ENCODE measurements at regions not wholly inside any gene's neighbourhood (a gene's known extent, or its start where the extent isn't known, plus 50 kb on each side); places are given as distances from the start of the nearest gene placed in this dataset.
A peak's percentile ranks its signal among the peaks of the same experiment; 100 is the strongest.

DNA sequence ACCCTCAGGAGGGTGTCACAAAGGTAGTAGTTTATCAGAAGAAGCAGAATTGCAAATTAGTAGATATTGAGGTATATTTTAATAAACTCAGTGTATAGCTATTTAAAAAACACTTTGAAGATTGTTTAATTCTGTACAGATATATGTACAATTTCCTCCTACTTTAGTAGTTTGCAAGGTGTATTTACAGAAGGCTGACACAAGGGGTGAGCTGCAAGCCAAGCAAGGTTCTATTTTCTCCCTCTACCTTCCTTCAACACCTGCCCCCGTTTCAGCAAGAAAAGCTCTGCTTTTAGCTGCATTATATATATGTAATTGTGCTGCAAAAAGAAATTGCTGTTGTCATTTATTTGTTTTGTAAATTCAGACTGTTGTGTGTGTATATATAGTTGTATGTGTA is 674.2 kb upstream of the PKN2 start:
- no peak for DNase-seq

DNA sequence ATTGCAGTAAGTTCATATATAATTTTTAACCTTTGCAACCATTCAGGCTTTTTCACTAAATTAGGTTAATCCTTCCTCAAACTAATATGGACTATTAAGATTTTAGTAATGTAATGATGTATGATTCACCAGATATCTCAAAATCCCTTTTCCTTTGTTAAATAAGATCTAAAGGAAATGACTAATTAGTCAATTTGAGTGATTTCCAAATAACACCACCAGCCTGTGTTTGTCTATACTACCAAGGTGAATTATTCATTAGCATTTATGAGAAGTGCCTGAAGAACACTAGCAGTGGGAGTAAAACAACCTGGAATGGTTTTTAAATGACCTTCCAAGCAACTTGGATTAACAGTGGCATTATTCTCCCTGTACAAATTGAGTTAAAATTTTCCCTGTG is 670.6 kb upstream of the PKN2 start:
- no peak for DNase-seq

DNA sequence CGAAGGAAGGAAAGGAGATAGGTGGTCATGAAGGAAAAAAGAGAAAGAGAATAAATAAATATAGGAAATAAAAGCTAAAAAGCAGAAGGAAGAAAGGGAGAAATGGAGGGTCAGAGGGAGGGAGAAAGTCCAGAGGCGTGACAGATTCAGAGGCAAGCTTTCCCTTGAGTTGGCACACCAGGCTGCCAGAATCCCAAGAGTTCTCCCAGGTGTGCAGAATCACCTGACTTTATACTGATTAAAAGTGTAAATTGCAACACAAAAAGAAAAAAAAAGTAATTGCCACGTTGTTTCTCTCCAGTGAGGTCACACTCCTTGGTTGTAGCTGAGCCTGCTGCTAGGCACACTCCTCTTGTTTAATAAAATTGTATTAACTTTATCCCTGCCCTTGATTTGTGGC is 669.9 kb upstream of the PKN2 start:
- no peak for DNase-seq

DNA sequence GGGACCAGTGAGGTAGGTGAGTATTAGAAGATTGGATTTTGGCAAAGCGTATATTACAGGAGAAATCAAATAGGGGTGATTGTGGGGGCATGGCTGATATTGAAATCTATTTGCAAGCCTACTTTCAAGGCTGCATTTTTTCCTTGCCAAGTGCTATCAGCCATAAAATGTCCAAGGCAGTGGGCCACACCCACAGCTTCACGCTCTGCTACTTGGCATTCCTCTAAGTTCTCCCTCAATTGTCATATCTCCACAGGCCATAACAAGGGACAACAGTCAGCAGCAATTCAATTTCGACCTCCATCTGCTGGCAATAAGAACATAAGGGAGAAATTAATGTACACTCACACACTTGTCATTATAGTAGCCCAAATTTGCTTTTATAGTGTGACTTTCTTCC is 667.1 kb upstream of the PKN2 start:
- no peak for DNase-seq

DNA sequence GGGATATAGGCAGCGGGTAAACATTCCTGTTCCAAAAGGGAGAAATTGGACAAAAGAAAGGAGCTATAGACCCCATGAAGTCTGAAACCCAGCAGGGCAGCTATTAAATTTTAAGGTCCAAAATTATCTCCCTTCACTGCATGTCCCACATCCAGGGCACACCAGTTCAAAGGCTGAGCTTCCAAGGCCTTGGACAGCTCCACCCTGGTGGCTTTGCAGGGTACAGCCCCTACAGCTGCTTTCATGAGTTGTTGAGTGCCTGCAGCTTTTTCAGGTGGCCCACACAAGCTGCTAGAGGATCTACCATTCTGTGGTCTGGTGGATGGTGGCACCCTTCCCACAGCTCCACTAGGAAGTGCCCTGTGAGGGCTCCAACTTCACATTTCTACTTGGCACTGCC is 662.5 kb upstream of the PKN2 start:
- DNase-seq: no peak

DNA sequence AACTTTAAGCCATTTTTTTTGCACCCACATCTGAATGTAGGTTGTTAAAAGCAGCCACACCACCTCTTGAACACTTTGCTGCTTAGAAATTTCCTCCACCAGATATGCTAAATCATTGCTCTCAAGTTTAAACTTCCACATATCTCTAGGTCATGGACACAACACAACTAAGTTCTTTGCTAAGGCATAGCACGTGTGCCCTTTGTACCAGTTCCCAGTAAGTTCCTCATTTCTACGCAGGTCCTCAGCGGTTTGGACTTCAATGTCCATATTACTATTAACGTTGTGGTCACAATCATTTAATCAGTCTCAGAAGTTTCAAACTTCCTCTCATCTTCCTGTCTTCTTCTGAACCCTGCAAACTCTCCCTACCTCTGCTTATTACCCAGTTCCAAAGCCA is 661.6 kb upstream of the PKN2 start:
- DNase-seq: no peak

DNA sequence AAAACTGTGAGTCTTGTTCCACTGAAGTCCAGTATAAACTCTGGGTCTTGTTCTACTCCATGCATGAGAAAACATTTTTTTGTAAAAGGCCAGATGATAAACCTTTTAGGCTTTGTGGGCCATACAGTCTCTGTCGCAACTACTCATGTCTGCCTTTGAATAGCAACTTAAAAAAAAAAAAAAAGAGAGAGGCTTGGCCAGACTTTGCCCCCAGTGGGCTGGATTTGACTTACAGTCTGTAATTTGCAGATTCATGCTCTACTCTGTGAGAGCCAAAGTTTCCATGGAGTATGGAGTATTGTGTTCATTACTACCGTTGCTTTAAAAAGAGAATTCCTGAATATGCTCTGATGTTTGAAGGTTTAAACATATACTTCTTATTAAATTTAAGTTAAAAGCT is 654.9 kb upstream of the PKN2 start:
- DNase-seq: no peak

DNA sequence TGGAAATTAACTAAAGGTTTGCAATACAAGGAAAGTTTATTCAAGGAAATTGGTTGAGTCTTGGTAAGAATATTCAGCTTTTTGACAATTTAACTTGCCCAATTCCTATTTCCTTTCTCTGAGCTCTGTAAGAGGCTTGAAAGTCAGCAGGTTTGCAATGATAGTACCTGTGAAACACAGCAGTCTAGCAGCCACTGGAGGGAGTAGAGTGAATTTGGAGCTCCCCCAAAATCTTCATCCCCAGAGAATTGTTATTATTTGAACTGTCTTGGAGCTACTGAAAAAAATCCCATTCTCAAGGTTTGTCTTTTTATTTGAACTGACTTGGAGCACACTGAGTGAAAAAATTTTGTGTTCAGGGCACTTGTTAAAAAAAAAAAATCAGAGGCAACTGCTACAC is 654.2 kb upstream of the PKN2 start:
- no peak for DNase-seq

DNA sequence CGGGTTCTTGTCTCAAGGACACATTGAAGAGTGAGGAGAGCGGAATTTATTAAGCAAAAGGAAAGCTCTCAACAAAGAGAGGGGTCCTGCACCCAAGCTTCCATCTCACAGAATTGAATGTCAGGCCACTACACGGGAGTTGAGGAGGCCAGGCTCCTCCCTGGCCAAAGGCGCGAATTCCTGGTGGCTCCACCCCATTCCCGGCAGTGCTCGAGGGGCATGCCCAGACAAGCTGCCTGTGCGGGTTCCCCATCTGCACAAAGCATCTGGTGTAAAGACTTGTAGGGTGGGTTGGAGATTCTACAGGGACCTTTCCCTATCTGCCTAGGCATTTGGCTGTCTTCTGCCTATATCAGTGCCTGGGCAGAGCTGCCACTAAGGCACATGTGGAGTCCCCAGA is 648.5 kb upstream of the PKN2 start:
- DNase-seq: no peak

DNA sequence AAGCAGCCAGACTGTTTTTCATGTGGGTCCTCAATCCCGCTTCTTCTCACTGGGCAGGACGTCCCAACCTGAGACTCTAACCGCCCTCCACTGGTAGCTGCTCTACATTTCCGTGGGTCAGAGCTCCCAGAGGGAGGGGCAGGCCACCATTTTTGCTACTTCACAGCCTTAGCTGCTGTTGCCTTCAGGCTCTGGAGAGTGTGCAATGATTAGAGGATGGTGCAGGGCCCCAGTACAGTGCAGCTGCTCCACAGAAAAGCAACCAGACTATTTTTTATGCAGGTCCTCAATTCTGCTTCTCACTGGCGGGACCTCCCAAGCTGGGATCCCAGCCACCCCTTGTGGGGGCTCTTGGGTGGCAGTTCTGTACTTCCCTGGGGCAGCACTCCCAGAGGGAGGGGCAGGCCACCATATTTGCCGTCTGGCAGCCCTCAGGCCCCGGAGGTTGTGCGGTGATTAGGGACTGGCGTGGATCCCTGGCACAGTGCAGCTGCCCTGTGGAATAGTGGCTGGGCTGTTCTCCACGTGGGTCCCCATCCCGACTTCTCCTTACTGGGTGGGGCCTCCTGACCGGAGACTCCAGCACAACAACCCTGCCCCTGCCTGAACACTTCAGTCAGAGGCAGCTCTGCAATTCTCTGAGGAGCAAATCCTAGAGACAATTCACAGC is 647.6 kb upstream of the PKN2 start:
- DNase-seq: no peak

DNA sequence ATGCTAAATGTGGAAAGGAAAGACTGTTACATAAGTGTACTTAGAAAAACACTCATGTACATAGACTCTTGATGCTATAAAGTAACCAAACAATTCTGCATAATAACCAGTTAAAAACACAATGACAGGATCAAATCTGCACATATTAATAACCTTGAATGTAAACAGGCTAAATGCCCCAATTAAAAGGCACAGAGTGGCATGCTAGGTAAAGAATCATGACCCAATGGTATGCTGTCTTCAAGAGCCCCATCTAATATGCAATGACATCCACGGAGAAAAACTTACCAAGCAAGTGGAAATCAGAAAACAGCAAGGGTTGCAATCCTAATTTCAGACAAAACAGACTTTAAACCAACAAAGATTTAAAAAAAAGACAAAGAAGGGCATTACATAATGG is 644.8 kb upstream of the PKN2 start:
- no peak for DNase-seq

DNA sequence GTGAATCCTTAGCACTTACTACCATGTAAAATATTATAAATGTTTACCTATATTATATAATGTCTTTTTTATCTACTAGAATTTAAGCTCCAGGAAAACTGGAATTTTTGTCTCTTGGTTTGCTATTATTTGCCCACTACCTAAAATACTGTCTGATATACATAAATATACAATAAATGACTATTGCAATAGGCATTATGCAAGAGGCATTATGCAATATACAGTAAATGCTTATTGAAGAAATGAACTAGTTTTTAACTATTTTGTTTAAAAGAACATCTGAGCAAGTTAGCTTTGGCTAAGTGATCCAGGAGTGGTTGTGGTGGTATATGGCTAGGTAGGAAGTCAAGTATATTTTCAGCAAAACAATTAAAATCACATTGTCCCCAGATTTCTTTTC is 640.2 kb upstream of the PKN2 start:
- DNase-seq: no peak

DNA sequence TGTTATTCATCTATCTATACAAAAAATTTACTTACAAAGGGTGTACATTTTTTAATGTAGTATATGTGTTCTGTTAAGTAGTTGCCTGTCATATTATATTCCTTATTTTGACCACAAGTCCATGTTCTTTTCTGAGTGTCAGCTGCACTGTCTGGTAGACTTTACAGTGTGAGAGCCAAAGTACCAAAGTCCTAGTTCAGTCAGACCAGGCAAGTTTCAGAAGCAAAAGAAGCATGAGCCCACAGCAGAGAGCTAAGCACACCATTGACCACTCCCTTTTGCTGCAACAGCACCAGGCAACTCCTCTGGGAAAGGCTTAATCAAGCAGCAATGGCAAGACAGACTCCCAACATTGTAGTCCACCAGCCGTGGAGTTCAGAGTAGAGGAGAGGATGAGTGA is 631.9 kb upstream of the PKN2 start:
- no peak for DNase-seq

DNA sequence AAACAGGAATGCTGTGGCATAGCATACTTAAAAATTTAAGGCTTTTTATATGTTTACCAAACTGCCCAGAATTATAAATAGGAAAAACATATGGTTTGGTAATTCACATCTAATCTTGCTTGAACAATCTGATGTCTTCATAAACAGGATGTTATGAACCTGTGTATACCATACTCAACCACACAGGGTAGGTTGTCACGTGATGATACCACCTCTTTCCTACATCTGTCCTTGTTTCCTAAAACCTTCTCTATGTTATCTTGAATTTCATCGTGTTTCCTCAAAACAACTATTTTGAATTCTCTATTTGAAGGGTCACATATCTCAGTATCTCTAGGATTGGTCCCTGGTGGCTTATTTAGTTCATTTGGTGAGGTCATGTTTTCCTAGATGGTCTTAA is 631.0 kb upstream of the PKN2 start:
- DNase-seq: no peak

DNA sequence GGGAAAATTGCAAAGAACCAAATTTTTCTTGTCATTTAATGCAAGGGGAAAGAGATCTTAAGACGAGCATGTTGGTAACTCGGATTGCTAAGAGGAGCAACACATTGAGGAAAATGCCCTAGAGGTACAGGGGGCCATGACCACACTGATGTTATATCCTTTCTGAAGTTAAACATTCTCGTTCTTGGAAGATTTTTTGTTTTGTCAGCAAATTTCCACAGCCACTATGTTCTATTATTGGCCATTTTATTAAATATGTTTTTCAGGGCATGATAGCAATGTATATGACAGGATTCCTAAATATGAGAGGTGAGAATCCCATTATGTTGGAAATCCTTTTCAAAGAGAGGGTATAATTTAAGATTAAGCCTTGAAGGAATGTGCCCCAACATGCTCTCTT is 627.2 kb upstream of the PKN2 start:
- DNase-seq: no peak

DNA sequence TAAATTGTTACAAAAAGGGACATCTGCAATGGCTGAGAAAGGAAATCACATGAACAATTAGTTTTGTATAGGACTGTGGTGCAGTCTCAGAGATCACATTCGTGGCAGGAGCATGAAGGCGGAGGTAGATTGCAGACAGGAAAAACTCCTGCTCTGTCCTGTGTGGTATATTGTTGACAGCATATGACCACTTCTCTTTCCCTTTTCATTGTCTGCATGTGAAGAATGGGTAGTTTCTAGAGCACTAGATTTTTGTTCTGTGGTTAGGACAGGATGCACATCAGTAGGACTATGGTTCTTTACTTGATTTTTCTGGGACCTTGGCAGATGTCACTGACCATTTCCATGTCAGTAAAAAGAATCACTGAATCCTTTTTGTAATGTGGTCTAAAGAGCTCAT is 625.9 kb upstream of the PKN2 start:
- DNase-seq: no peak

DNA sequence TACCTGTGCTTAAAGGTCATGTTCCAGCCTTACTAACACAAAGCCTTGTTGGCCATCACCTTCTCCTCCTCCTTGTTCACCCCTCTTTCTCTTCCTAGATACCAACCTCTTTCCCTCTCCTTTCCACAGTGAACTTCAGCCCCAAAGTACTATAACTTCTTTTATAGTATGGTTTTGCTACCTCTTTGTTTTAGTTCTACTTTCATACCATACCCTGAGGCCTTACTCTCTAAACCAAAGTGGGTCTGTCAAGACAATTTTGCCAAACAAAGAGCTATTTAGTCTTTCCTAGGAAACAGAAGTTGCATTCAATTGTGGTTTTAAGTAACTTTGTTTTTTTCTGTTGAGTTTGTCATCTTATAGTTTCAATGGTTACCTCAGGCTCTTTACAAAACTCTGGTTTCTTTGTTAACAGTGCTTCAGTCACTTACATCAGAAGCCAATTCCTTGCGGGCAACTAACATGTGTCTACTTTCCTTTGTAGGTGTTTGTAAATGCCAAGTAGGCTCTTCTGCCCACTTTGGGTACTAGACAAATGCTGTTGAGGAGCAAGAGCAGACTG is 623.9 kb upstream of the PKN2 start:
- DNase-seq: no peak

DNA sequence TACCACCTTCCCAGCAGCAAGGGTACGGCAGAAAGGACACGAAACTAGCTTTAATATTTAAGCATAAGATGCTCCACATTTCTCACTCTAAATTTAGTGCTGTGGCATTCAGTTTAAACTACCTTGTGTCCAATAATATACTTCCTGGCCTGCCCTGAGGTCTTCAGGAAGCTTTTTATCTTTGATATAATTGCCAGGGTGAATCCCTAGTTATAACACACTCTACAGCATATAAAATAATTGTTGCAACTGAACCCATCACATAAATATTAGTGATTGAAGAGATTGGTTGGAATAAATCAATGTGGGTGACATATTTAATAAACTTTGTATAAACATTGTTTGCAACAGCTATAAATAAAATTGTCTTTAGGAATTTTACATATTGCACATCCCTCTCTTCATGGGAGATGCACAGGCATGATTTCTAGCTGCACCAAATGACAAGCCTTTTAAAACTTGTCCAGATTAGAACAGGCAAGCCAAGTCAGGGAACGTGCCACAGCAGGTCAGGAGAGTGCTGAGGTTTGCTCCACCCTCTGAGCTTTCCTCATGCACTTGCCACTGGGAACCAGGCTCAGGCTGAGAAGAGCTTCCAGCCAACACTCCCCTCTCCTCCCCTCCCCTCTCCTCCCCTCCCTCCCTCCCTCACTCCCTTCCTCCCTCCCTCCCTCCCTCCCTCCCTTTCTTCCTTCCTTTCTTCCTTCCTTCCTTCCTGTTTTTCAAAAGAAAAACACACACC is 623.2 kb upstream of the PKN2 start:
- peak; percentile 30 for DNase-seq

DNA sequence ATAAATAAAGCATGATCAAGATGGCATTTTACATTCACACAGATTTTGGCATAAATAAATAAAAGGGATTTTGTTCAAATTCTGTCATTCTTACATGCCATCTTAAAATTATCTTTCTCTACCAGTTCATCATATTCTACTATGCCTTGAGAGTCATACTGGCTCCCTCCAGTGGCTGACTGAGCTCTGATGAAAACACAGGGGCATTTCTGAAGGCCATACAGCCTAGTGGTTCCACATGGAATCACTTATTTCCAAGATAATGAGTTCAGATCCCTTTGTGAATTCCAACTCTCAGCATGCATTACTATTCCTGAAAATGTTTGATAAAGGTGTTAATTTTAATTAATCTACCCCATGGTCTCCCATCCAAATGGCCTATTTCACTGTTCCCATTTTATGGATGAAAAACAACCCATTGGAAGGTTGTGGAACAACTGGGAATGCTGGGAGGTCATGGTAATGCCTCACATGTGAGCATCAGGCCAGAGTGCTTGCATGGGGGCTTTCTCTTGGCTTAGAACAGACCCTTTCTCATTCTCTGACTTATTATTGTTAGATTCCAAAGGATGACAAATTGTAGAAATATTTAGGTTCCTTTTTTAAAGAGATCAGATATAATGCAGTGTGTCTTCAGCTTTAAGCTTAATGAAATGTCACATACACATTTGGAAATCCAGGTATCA is 622.4 kb upstream of the PKN2 start:
- DNase-seq: no peak

DNA sequence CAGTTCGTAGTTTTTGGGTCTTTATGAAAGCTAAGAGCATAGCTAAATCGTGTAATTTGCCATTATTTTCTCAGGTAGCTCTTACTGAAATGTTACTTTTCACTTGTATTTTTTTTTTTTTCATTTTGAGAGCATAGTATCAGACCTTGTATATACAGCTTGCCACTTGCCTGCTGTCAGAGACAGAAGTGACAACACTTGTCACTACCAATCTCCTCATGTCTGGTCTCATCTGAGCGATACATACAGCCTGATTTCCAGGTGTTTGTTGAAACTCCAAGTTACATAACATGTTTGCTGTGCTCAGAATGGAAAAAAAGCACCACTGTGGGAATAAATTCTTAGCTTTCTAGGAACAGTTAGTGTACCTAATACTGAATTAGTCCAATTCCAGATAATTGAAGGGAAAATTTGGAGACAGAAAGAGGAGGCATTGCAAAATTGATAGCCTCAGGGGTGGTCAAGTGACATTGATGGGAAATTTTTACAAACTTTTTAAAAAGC is 621.4 kb upstream of the PKN2 start:
- DNase-seq: no peak

DNA sequence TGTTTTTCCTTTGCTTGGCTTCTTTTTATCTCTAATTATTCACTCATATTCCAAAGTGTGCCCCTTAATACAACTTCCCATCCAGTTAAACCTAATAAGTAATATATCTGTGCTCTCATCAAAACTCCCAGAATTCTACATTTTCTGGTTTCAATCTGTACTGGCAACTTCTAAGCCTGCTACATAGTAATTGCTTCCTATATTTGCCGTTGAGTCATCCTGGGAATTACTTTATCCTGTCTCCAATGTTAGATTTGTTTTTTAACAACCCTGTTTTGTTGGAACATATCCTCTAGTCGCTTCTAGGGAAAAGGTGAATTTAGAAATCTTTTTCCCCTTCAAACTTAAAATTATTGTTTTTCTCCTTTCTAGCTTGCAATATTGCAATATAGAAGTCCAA is 620.5 kb upstream of the PKN2 start:
- peak; percentile 44 for DNase-seq

DNA sequence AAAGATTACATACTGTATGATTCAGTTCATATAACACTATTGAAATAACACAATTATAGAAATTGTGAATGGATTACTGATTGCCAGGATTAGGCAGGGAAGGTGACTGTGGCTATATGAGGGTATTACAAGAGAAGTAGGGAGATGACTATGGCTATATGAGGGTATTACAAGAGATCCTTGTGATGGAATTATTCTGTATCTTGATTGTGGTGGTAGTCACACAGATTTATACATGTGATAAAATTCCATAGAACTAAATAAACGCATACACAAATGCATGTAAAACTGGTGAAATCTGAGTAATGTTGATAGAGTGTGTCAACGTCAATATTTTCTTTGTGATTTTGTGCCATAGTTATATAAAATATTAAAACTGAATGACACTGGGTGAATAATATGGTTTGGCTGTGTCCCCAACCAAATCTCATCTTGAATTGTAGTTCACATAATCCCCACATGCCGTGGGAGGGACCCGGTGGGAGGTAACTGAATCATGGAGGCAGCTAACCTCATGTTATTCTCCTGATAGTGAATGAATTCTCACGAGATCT is 615.6 kb upstream of the PKN2 start:
- no peak for DNase-seq

DNA sequence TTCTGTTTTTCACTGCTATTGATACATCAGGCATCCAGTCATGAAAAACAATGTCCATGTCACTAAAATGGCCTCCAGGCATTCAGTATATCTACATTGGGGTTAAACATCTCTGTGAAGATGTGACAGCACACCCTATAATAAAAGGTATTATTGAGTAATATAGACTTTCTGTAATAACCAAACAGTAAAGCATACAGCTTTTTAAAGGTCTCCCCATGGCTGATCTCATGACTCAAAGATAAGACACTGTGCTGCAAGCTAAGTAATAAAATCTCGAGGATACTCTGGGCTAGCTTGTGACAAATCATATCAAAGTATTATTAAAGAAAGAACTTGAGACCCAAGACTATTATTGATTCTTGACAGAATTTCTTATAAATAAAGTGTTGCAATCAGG is 613.1 kb upstream of the PKN2 start:
- no peak for DNase-seq
